Stimulated activated CD4-positive, alpha-beta T cell treated with anti-CD3 and anti-CD28 coated beads, Interleukin-1b, Interleukin-23, amount 100 ng/mL, for 1 hour (primary cell): ENCODE measurements at regions not wholly inside any gene's neighbourhood (a gene's known extent, or its start where the extent isn't known, plus 50 kb on each side); places are given as distances from the start of the nearest gene placed in this dataset.

Source experiments
- DNase-seq, 2 donors: peaks; one replicate each; pipeline ENCODE4 v3.0.0-alpha.2; 2020; ENCODE audit warnings: low read depth in 2 of 2

DNA sequence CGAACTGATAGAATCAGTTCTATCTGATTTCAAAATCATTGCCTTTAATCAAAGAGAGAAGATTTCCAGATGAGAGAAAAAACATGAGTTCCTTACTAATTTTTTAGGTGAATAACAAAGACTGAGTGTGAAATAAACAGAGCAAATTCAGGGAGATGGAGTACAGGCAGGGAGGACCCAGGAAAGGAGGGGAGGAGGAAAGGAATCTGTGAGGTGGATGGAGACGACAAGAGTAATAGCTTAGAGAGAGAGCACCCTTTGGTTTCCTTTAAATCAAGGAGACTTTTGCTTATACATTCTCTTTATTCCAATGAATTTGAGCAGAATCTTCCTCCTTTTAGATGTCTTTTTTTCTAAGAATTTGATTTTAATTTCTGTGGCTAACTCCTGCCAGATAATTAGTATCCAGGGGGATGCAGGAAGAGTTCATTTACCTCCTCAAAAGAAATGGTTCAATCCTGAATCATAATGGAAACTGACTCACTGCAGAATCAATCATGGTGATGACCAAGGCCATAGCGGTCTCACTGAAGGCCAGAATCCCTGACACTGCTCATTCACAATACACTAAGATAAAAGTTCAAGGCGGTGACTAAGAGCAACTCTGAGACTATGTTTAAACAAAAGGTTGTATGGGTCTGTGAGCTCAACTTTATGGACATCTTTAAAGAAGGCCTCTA is 234.0 kb upstream of the ZC3H12C start:
- no peak for DNase-seq

DNA sequence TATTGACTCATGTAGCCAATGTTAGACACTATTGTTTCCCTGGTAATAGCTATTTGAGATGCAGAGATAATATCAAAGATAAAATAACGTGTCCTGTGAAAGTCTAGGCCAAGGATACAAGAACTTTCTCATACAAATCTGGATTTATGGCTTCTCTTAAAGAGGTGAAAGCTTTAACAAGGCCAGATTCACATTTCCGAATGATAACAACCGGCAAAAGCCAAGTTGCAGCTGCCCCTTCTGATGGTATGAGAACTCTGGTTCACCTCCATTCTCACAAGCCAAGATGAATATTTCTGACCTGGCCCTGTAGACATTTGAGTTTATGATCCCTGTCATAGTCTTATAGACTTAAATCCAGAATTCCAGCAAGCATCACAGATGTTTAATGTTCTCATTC is 230.4 kb upstream of the ZC3H12C start:
- no peak for DNase-seq

DNA sequence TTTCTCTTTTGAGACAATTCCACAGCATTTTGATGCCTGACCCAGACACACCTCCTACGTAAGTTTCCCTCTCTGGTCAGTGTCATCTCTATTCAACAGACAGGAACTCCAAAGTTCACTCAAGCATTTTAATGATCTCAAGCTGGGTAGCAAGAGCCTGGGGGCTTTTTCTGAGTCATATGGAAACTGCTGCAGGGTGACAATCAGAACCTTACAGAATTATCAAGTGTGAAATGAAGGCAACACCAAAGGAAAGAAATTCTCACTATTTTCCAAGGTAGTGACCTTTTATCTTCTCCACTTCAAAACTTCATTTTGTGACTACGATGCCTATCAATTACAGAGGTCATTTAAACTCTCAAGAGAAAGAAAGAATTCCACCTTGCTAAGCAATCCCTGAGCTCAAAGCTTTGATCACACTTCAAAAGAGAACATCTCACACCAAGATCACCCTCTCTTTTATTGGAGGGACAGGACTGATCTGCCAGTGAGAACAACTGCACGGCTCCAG is 229.0 kb upstream of the ZC3H12C start:
- DNase-seq: no peak

DNA sequence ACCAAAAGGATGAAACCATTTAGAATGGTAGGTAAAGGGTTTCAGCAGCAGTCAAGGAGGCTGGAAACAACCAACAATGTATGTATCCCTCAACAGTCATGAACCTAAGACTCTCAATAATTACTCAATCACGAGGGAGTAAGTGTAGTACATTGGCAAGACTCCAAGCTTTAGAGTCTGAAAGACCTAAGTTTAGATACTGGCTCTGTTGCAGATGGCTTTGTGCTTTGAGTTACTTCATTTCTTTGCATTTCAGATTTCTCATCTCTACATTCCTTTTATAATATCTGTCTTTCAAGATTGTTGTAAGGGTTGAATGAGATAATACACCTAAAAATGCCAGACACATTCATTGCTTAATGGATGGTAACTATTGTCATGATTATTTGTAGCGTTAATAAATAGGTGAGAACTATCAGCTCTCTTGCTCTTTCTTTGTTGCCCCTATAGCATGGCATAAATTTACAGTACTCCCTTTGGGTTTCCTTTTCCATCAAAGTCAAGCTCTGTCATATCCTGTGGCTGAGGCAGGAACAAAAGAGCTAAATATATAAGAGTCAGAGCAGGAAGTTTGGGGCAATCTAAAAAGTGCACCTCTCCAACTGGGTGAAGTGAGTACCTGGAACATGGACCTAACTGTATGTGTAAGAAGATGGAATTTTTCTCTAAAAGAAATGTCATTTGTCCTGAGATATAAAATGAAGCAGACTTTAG is 228.2 kb upstream of the ZC3H12C start:
- no peak for DNase-seq

DNA sequence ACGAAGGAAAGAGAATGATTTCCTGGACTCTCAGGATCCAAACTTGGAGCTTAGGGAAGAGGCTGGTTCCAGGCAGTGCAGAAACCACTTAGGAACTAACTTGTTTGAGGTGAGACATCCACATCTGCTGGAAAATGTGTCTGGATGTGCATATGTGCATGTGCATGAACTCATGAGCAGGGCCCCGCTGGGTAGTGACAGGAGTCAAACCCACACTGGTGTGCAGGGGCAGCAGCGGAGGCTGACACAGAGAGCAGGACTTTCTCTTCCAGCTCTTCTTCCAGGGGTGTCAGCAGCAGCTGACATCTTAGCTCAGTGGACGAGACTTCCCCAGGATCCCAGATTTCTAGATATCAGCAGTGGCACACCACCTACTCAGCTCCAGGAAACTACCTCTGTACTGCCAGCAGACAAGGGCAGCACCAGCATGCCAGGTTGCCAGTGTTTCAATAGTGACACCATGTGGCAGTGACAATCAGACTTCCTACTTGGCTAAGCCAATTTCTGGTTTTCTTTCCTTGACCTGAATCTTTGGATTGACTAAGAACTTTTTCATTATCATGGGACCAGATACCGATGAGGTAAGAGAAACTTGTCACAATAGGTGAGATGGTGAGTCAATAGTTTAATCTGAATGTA is 227.5 kb upstream of the ZC3H12C start:
- DNase-seq: no peak

DNA sequence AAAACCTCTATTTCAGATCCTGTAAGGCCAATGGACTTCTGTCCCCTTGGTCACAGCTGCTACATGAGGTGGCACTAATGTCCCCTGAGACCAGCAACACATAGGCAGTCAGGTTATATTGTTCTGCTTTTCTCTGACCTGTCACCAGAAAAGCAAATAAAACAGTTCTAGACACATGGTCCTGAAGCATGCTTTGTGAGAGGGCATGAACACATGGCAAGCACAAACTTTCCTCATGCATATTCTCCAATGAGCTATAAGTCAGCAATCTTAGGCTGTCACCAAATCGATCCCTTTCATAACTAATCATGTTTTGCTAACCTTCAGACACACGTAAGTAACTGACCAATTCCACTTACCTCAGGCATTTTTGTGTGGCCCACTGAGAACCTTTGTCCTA is 225.4 kb upstream of the ZC3H12C start:
- no peak for DNase-seq

DNA sequence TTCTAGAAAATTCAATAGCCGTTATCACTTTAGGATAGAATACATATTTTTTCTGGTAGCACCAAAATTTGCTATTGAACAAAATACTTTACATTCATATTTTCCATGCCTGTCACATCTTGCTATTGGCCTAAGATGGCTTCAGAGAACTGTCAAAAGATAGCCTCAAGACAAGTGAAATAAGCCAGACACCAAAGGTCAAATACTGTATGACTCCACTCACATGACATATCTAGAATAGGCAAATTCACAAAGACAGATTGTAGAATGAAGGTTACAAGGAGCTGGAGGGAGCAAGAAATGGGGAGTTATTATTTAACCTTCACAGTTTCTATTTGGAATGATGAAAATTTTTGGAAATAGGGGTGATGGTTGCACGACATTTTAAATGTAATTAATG is 223.7 kb upstream of the ZC3H12C start:
- DNase-seq: no peak

DNA sequence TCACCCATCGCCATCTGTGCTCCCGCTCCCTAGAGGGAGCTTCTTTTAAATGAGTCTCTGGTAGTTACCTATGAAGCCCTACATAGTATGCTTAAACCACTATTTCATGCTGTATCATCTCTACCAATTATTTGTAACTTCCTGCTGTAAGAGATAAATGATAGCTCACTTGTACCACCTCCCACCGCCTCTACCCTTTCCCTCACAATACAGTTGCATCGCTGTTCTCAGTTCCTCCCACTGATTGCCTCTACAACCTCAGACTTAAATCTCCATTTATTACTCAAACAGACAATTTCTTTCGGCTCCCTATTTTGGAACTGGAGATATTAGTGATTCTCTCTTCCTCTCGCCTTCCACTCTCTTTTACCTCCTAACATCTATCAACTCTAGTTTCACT is 222.9 kb upstream of the ZC3H12C start:
- DNase-seq: no peak

DNA sequence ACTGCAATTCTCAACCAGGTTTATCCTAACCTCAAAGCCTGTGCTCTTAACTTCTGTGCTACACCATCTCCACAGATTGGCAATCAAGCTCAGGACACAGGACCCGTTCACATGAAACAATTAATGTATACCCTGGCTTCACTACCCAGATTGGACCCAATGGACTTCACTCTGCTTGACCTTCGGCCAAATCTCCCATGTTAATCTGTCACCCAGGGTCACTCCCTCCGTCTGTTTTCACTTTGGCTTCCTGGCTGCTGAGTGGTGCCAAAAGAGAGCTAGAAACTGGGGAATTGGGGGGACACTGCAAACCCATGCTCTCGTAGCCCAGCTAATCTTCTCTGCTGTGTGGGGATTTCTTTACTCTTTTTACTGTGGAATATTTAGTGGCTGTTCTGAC is 216.1 kb upstream of the ZC3H12C start:
- no peak for DNase-seq

DNA sequence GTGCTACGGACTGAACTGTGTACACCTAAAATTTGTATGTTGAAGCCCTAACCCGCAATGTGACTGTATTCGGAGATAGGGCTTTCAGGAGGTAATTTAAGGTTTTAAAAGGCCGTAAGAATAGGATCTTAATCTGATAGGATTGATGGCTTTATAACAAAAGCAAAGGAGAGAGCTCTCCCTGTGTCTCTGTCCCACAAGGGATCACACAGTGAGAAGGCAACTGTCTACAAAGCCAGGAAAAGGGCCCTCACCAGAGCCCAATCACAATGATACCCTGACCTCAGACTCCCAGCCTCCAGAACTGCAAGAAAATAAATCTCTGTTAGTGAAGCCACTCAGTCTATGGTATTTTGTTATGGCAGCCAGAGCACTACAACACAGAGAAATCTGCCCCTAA is 208.7 kb upstream of the ZC3H12C start:
- DNase-seq: no peak

DNA sequence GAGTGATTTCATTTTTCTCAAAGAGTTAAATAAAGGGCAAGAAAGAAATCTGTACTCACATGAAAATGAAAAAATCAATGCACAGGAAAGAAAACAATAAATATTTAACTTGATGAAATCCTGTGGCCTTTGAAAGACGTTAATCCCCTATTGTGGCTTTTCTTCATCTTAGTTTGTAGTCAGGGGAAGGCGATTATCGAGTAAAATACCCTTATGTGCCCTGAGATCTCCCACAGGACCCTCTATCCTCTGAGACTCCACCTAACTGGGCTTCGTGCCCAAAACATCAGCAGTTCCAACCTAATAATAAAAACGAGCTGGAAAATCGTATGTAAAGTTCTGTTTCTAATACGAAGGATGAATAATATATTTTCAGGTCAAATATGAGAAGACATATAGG is 208.2 kb upstream of the ZC3H12C start:
- DNase-seq: no peak

DNA sequence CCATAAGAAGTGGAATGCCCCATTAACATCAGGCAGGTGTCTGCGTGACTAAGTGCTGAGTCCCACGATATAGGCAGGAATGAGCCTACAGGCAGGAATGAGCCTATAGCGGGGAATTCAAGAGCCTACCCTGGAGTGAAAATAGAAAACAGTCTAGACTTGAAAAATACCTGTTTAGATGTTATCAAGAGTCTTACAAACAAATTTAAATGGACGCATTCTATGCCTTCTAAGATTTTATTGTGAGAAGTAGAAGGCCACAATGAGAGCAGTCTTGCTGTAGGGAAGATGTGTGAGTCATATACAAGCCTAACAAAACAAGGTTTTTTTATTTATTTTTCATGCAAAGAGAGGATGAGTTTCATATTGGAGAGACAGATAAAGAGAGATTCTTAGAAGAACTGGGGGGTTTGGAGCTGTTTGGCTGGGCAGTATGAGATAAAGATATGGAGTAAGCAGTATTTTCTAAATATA is 200.8 kb upstream of the ZC3H12C start:
- DNase-seq: no peak

DNA sequence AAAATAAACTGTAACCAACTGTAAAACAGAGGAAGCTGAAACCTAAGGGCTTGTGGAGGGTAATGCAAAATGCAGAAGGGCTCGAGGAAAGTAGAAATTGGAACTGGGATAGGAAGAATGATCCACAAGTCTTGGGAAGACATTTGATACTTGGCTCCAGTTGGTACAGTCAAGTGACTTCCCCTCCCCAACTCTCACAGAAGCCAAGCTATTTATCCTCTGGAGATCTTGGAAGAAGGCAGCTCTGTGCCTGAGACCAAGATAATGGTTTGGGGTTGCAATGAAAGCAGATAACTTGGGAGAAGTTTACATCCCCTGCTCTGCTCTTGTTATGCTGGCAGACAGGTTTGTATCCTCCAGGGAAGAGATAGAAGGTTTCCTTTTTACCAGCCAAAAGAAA is 198.9 kb upstream of the ZC3H12C start:
- DNase-seq: no peak

DNA sequence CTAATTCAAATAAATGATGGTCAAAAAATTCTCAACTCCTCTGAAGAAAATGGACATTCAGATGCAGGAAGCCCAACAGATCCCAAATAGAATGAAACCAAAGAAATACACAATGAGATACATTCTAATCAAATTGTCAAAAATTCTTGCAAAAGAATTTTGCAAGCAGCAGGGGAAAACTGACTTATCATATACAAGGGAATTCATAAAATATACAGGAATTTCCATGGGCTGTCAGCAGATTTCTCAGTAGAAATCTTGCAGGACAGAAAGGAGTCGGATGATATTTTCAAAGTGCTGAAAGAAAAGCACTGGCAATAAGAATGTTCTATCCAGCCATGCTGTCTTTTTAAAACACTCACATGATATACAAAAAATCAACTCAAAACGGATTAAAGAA is 194.6 kb upstream of the ZC3H12C start:
- DNase-seq: no peak

DNA sequence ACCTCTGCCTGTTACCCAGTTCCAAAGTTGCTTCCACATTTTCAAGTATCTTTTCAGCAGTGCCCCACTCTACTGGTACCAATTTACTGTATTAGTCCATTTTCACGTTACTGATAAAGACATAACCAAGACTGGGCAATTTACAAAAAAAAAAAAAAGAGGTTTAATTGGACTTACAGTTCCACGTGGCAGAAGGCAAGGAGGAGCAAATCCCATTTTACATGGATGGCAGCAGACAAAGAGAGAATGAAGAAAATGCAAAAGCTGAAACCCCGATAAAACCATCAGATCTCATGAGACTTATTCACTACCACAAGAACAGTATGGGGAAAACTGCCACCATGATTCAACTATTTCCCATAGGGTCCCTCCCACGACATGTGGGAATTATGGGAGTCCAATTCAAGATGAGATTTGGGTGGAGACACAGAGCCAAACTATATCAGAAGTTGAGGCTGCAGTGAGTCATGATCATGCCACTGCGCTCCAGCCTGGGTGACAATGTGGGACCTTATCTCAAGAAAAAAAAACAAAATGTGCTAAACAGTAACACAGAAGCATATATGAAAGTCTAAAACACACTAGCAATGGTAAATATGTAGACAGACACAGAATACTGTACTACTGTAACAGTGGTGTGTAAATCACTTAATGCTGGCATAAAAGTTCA is 190.3 kb upstream of the ZC3H12C start:
- DNase-seq: no peak

DNA sequence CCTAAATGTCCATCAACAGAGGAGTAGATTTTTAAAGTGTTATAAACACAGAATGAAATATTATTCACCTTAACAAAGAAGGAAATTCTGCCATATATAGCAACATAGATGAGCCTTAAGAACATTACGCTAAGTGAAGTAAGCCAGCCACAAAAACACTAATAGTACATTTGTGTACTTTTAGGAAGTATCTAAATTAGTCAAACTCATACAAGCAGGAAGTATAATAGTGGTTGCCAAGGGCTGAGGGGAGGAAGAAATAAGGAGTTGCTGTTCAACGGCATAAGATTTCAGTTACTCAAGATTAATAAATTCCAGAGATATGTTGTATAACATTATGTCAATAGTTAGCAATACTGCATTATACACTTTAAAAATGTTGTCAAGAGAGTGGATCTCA is 181.7 kb upstream of the ZC3H12C start:
- no peak for DNase-seq

DNA sequence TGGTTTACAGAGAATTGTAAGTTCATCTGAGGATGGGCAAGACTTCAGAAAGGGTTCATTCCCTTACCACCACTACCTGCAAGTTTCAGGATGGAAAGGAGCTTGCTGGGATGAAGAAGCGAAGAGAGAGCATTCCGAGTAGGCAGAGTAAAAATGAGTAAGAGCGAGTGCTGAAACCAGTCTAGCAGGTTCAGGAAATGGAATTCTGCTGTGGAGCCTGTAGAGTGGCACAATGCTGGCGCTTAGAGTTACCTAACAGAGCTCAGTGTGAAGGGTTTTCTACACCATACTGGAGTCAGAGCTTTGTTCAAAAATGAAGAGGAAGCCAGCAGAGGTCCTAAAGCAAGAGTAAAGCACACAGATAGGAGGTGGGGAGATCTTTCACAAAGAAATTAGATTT is 179.2 kb upstream of the ZC3H12C start:
- DNase-seq: no peak

DNA sequence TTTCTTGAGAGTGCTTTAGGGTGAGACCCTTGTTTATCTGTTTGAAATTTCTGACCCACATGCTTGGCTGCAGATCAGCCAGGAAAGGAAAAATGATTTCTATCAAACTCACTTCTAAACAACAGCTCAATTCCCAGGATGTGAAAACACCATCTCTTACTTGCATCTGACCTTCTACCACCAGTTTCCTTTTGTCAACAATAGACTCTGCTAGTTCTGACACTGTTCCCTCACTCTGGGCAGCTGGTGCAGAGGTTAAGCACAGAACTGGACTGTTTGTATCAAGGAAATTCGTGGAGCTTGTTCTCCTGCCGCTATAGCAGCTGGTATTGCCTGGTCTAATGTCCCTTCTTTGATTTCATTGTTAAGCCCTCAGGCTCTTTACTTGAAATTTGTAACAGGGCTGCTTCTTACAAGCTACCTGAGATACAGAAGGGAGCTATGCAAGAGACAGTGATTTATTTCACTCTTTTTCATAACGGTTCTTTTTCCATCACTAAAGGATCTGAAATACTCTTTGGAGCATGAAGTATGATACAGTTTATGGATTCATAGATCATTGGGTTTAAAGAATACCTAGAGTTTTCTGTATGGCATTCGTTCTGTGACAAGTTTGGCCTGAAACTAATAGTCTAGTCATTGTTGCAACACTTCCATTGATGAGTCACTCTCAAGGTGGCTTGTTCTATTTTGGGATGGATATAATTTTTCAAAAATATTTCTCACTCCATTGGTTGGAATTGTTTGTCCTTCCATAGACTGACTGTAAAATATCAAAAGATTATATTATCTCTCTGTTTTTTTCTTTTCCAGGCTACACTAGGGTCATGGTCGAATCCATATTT is 178.2 kb upstream of the ZC3H12C start:
- no peak for DNase-seq

DNA sequence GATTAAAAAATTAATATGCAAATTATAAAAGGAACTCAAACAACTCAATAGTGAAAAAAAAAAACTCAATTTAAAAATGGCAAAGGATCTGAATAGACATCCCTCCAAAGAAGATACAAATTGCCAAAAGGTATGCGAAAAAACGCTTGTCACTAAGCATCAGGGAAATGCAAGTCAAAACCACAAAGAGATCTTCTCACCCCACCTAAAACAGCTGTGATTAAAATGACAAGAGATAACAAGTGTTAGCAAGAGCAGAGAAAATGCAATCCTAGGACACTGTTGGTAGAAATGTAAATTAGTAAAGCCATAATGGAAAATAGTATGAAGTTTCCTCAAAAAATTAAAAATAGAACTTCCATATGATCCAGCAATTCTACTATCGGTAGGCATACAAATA is 166.3 kb upstream of the ZC3H12C start:
- no peak for DNase-seq

DNA sequence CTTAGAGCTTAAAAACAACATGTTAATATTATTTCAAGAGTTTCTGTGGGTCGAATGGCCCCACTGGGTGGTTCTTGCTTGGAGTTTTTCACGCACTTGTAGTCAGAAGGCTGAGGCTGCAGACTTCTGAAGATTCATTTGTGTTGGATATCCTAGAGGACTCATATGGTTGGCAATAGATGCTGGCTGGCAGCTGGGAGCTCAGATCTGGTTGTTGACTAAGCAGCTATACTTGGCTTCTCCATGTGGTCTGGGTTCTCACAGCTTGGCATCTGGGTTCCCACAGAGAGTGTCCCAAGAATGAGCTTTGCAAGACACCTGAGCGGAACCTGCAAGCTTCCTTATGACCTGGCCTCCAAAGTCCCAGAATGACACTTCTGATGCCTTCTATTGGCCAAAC is 163.9 kb upstream of the ZC3H12C start:
- no peak for DNase-seq

DNA sequence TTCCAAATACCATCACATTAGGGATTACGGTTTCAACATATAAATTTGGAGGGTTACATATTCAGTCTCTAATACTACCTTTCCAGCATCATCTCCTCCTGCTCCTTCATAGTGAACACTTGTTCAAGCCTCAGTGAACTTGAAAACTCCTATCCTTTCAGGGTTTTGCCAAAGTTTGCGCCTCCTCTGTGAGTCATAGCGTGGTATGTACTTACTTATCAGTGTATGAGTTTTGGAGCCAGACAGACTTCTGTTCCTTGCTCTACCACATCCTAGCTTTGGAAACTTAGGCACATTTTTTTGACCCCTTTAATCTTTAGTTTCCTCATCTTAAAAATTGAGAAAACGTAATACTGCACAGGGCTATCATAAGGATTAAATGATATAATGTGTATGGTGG is 160.1 kb upstream of the ZC3H12C start:
- DNase-seq: no peak

DNA sequence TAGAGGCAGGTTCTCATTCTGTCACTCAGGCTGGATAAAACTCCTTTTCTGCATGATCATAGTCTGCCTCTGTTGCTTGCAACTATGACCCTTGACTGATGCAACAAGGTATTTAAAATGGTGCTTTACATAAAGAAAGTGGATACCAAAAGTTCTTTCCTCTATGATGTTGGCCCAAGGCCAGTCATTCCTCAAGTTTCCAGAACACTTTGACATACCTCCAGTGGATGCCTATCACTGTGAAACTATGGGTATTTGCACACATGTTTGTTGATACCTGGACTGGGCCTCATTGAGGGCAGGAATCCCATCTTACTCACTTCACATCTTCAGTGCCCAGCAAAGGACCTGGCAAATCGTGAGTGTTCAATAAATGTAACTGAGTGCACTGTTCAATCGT is 159.0 kb upstream of the ZC3H12C start:
- no peak for DNase-seq
